22Rv1 (cell line): ENCODE measurements at regions not wholly inside any gene's neighbourhood (a gene's known extent, or its start where the extent isn't known, plus 50 kb on each side); places are given as distances from the start of the nearest gene placed in this dataset.

Experiments
- H3K27ac ChIP-seq: fragments of 450-650 bp; 2 replicates; pipeline ENCODE4 v1.5.1; 2017
- CTCF ChIP-seq: fragments of 450-650 bp; IDR thresholded peaks from 2 replicates; pipeline ENCODE4 v1.5.1; 2017; ENCODE audit warnings: mild to moderate bottlenecking
- ZFX ChIP-seq: fragments of 450-650 bp; IDR thresholded peaks from 2 replicates; pipeline ENCODE4 v1.6.1; 2017; ENCODE audit warnings: antibody characterized with exemption, borderline replicate concordance

GRCh38 chr2:88283886-88284592, 113.9 kb downstream of the THNSL2 start:
- no peak for TF ChIP-seq CTCF
- TF ChIP-seq ZFX, result no peak

GRCh38 chr2:88281302-88282217, 111.4 kb downstream of the THNSL2 start:
- no peak overlapping the region for H3K27ac ChIP-seq
- TF ChIP-seq CTCF (no peak), ZFX (no peak)

More at GRCh38 chr2:88283886-88284592, 113.9 kb downstream of the THNSL2 start:
- no peak overlapping the region for H3K27ac ChIP-seq

- TF ChIP-seq ZFX (no peak), CTCF (no peak)
- H3K27ac ChIP-seq, result no peak overlapping the region
Measured at GRCh38 chr2:88269836-88270235, 99.7 kb downstream of the THNSL2 start.

GRCh38 chr2:88265352-88266303, 95.5 kb downstream of the THNSL2 start:
- TF ChIP-seq CTCF, result no peak
- TF ChIP-seq ZFX, result no peak

GRCh38 chr2:88263861-88264260, 93.7 kb downstream of the THNSL2 start:
- H3K27ac ChIP-seq, result no peak overlapping the region
- TF ChIP-seq ZFX (no peak), CTCF (no peak)

More at GRCh38 chr2:88265352-88266303, 95.5 kb downstream of the THNSL2 start:
- no peak overlapping the region for H3K27ac ChIP-seq

GRCh38 chr2:88261725-88262124, 91.6 kb downstream of the THNSL2 start:
- H3K27ac ChIP-seq, result no peak overlapping the region
- TF ChIP-seq ZFX (no peak), CTCF (no peak)
